Activated CD4-positive, alpha-beta T cell treated with anti-CD3 and anti-CD28 coated beads for 36 hours (primary cell): ENCODE measurements at regions not wholly inside any gene's neighbourhood (a gene's known extent, or its start where the extent isn't known, plus 50 kb on each side); places are given as distances from the start of the nearest gene placed in this dataset.
"Not testable (repeated sequence)": the region's sequence is repeated elsewhere in the genome, so short reads cannot be mapped to it uniquely, and the experiment has no call there.

Source experiments
- ATAC-seq: fragments of 200-7000 bp; cut with Tn5 transposase; one replicate; pipeline ENCODE4 v1.10.0; 2021; ENCODE audit warnings: mild to moderate bottlenecking, moderate library complexity
- CTCF ChIA-PET: fragments of 350-600 bp; sonication (Branson Sonifier 250); formaldehyde crosslinking; loops from one replicate; lab custom pipeline; 2021; ENCODE audit warnings: antibody characterized with exemption; lab: Charles Lee
- POLR2A ChIA-PET: fragments of 350-600 bp; sonication (Branson Sonifier 250); formaldehyde crosslinking; loops from one replicate; lab custom pipeline; 2021; ENCODE audit warnings: antibody characterized with exemption, inconsistent platforms; lab: Charles Lee
- DNase-seq: peaks from one replicate; pipeline ENCODE4 v3.0.0-alpha.2; 2020
- H3K27ac Mint-ChIP-seq: one replicate; pipeline ENCODE4 v1.8.0; 2021; ENCODE audit warnings: mixed read lengths
- H3K27me3 Mint-ChIP-seq: one replicate; pipeline ENCODE4 v1.8.0; 2021; ENCODE audit warnings: mixed read lengths
- H3K36me3 Mint-ChIP-seq: one replicate; pipeline ENCODE4 v1.8.0; 2021; ENCODE audit warnings: low read depth, mixed read lengths
- H3K4me1 Mint-ChIP-seq: one replicate; pipeline ENCODE4 v1.8.0; 2021; ENCODE audit warnings: mixed read lengths
- H3K4me3 Mint-ChIP-seq: one replicate; pipeline ENCODE4 v1.8.0; 2021; ENCODE audit warnings: mild to moderate bottlenecking, moderate library complexity, mixed read lengths
- H3K9me3 Mint-ChIP-seq: one replicate; pipeline ENCODE4 v1.8.0; 2021; ENCODE audit warnings: low read depth, mixed read lengths
- intact Hi-C, 2 experiments: fragments of 100-400 bp; cut with DNase I in 1 of 2; cut with micrococcal nuclease in 1 of 2; formaldehyde crosslinking; loops; one replicate each; pipeline versions ENCODE4 v1.14.2 to v1.15.1; 2022 to 2024; cut with DNase I, micrococcal nuclease

- H3K4me1 Mint-ChIP-seq, POLR2A ChIA-PET, H3K27me3 Mint-ChIP-seq, DNase-seq, intact Hi-C loops, H3K27ac Mint-ChIP-seq, ATAC-seq, H3K9me3 Mint-ChIP-seq, H3K4me3 Mint-ChIP-seq, H3K36me3 Mint-ChIP-seq: not testable (repeated sequence)
- CTCF ChIA-PET: interaction anchor here (1.2 kb wide), 2 partner anchors 20 to 68 kb away, joined by 4 to 5 read pairs; no protein-coding TSS in a partner anchor
Observed at GRCh38 chr10:61818251-61818650, 83.2 kb upstream of the ARID5B start.

GRCh38 chr10:61819208-61819607 lies 82.3 kb upstream of the ARID5B start:
- DNase-seq: no peak
- ChIA-PET POLR2A (no interaction called here), CTCF (interaction anchor here (0.5 to 1.2 kb wide), 4 partner anchors 9 to 1963 kb away, joined by 3 to 4 read pairs (median 4); no protein-coding TSS in a partner anchor)
- H3K4me3 Mint-ChIP-seq: no peak overlapping the region
- intact Hi-C loops: no loop called here
- no peaks in the 10 kb centered on the region for H3K4me1 Mint-ChIP-seq
- H3K36me3 Mint-ChIP-seq: no peaks in the 10 kb centered on the region
- no peak for ATAC-seq
- no peak overlapping the region for H3K27ac Mint-ChIP-seq
- no peaks in the 10 kb centered on the region for H3K27me3 Mint-ChIP-seq
- H3K9me3 Mint-ChIP-seq: no peaks in the 10 kb centered on the region

- intact Hi-C loops: no loop called here
- H3K9me3 Mint-ChIP-seq: no peaks in the 10 kb centered on the region
- DNase-seq: no peak
- H3K27me3 Mint-ChIP-seq: no peaks in the 10 kb centered on the region
- H3K27ac Mint-ChIP-seq: no peak overlapping the region
- CTCF ChIA-PET: interaction anchor here (0.6 to 1.2 kb wide), 5 partner anchors 14 to 200 kb away, joined by 3 to 4 read pairs (median 3); no protein-coding TSS in a partner anchor
- POLR2A ChIA-PET: interaction anchor here (0.5 kb wide), 1 partner anchor 58 kb away, joined by 3 read pairs; no protein-coding TSS in a partner anchor
- H3K4me1 Mint-ChIP-seq: no peaks in the 10 kb centered on the region
- H3K36me3 Mint-ChIP-seq: no peaks in the 10 kb centered on the region
- no peak overlapping the region for H3K4me3 Mint-ChIP-seq
- ATAC-seq: no peak
Observed at GRCh38 chr10:61821153-61821552, 80.3 kb upstream of the ARID5B start.

- no peak for DNase-seq
- no peaks in the 10 kb centered on the region for H3K9me3 Mint-ChIP-seq
- no peak overlapping the region for H3K27ac Mint-ChIP-seq
- H3K4me1 Mint-ChIP-seq: no peaks in the 10 kb centered on the region
- ChIA-PET POLR2A (interaction anchor here (0.5 kb wide), 1 partner anchor 57 kb away, joined by 3 read pairs; no protein-coding TSS in a partner anchor), CTCF (interaction anchor here (0.6 to 1.2 kb wide), 5 partner anchors 14 to 432 kb away, joined by 3 to 4 read pairs (median 3); no protein-coding TSS in a partner anchor)
- no peak for ATAC-seq
- intact Hi-C loops: no loop called here
- H3K27me3 Mint-ChIP-seq: no peaks in the 10 kb centered on the region
- H3K4me3 Mint-ChIP-seq: no peak overlapping the region
- no peaks in the 10 kb centered on the region for H3K36me3 Mint-ChIP-seq
Observed at GRCh38 chr10:61821693-61822092, 79.8 kb upstream of the ARID5B start.

- ATAC-seq (no peak), DNase-seq (no peak)
- Mint-ChIP-seq H3K4me1 (no peaks in the 10 kb centered on the region), H3K27me3 (no peaks in the 10 kb centered on the region), H3K9me3 (no peaks in the 10 kb centered on the region), H3K27ac (no peak overlapping the region), H3K36me3 (no peaks in the 10 kb centered on the region), H3K4me3 (no peak overlapping the region)
- ChIA-PET POLR2A (no interaction called here), CTCF (interaction anchor here (0.6 to 1.2 kb wide), 5 partner anchors 13 to 432 kb away, joined by 3 to 4 read pairs (median 3); no protein-coding TSS in a partner anchor)
- intact Hi-C loops: no loop called here
Observed at GRCh38 chr10:61822096-61822495, 79.4 kb upstream of the ARID5B start.

GRCh38 chr10:61822781-61823230 lies 78.7 kb upstream of the ARID5B start:
- ATAC-seq (no peak), DNase-seq (no peak)
- POLR2A ChIA-PET: no interaction called here
- Mint-ChIP-seq H3K36me3 (no peaks in the 10 kb centered on the region), H3K27me3 (no peaks in the 10 kb centered on the region), H3K9me3 (no peaks in the 10 kb centered on the region), H3K27ac (no peak overlapping the region), H3K4me3 (no peak overlapping the region), H3K4me1 (no peaks in the 10 kb centered on the region)
- intact Hi-C loops: no loop called here
- CTCF ChIA-PET: interaction anchor here (0.7 kb wide), 1 partner anchor 209 kb away, joined by 3 read pairs; no protein-coding TSS in a partner anchor

- H3K36me3 Mint-ChIP-seq: no peaks in the 10 kb centered on the region
- ChIA-PET CTCF (no interaction called here), POLR2A (no interaction called here)
- H3K27ac Mint-ChIP-seq: no peak overlapping the region
- intact Hi-C loops: no loop called here
- no peaks in the 10 kb centered on the region for H3K9me3 Mint-ChIP-seq
- ATAC-seq (no peak), DNase-seq (no peak)
- H3K27me3 Mint-ChIP-seq: no peaks in the 10 kb centered on the region
- H3K4me1 Mint-ChIP-seq: no peaks in the 10 kb centered on the region
- H3K4me3 Mint-ChIP-seq: no peak overlapping the region
Observed at GRCh38 chr10:61825001-61825400, 76.5 kb upstream of the ARID5B start.

GRCh38 chr10:61825628-61826027 lies 75.9 kb upstream of the ARID5B start:
- ChIA-PET CTCF (no interaction called here), POLR2A (no interaction called here)
- no peak for ATAC-seq
- intact Hi-C loops: no loop called here
- H3K4me3 Mint-ChIP-seq: no peak overlapping the region
- no peak for DNase-seq
- H3K36me3 Mint-ChIP-seq: no peaks in the 10 kb centered on the region
- no peaks in the 10 kb centered on the region for H3K27me3 Mint-ChIP-seq
- H3K9me3 Mint-ChIP-seq: no peaks in the 10 kb centered on the region
- H3K27ac Mint-ChIP-seq: no peak overlapping the region
- no peaks in the 10 kb centered on the region for H3K4me1 Mint-ChIP-seq

GRCh38 chr10:61828034-61828433 lies 73.5 kb upstream of the ARID5B start:
- Mint-ChIP-seq H3K9me3 (no peaks in the 10 kb centered on the region), H3K4me3 (no peak overlapping the region), H3K4me1 (no peaks in the 10 kb centered on the region), H3K27me3 (no peaks in the 10 kb centered on the region), H3K27ac (no peak overlapping the region), H3K36me3 (no peaks in the 10 kb centered on the region)
- ChIA-PET POLR2A (no interaction called here), CTCF (no interaction called here)
- ATAC-seq (no peak), DNase-seq (no peak)
- intact Hi-C loops: no loop called here

GRCh38 chr10:61828788-61829187 lies 72.7 kb upstream of the ARID5B start:
- DNase-seq: no peak
- intact Hi-C loops: no loop called here
- CTCF ChIA-PET: no interaction called here
- ATAC-seq: no peak
- Mint-ChIP-seq H3K36me3 (no peaks in the 10 kb centered on the region), H3K27me3 (no peaks in the 10 kb centered on the region), H3K4me1 (no peaks in the 10 kb centered on the region), H3K27ac (no peak overlapping the region), H3K9me3 (no peaks in the 10 kb centered on the region), H3K4me3 (no peak overlapping the region)
- POLR2A ChIA-PET: no interaction called here

- ChIA-PET POLR2A (no interaction called here), CTCF (interaction anchor here (0.7 to 1.7 kb wide), 3 partner anchors 40 to 326 kb away, joined by 3 to 4 read pairs (median 3); no protein-coding TSS in a partner anchor)
- H3K4me1 Mint-ChIP-seq: peaks cover 4% of the 10 kb centered on the region
- intact Hi-C loops: loop anchor here in 1 of 2 experiments (10.0 kb wide), 1 partner anchor 685 kb away; no protein-coding TSS in a partner anchor
- no peaks in the 10 kb centered on the region for H3K36me3 Mint-ChIP-seq
- no peaks in the 10 kb centered on the region for H3K27me3 Mint-ChIP-seq
- H3K27ac Mint-ChIP-seq: no peak overlapping the region
- H3K9me3 Mint-ChIP-seq: no peaks in the 10 kb centered on the region
- ATAC-seq: no peak
- H3K4me3 Mint-ChIP-seq: no peak overlapping the region
- DNase-seq: no peak
Observed at GRCh38 chr10:61830072-61830845, 71.2 kb upstream of the ARID5B start.
